Keratinocyte (primary cell): ENCODE measurements at regions not wholly inside any gene's neighbourhood (a gene's known extent, or its start where the extent isn't known, plus 50 kb on each side); places are given as distances from the start of the nearest gene placed in this dataset.

ENCODE experiments used
- DNase-seq: peaks from one replicate; pipeline ENCODE4 v3.0.0-alpha.2; 2011; ENCODE audit warnings: low read depth, missing footprints, low spot score
- FAIRE-seq: peaks from 2 replicates; lab custom pipeline; 2011; peaks lifted over from hg19 to GRCh38; lab: Jason Lieb, UNC
- H2AFZ ChIP-seq: 2 replicates; pipeline ENCODE4 v1.6.0; 2012; ENCODE audit warnings: low read length, control low read depth, inconsistent platforms; ENCODE audit not compliant: control insufficient read depth
- H3K27ac ChIP-seq: 2 replicates; pipeline ENCODE4 v1.5.1; 2011; ENCODE audit warnings: low read length; ENCODE audit not compliant: control insufficient read depth, insufficient read depth
- H3K27me3 ChIP-seq: 3 replicates; pipeline ENCODE4 v1.6.0; 2011; ENCODE audit warnings: low read length; ENCODE audit not compliant: control insufficient read depth, insufficient read depth; ENCODE audit errors: extremely low read depth
- H3K36me3 ChIP-seq, 2 experiments: 2 replicates in 1 of 2; 3 replicates in 1 of 2; pipeline ENCODE4 v1.5.1; 2011; ENCODE audit warnings: low read length in 2 of 2, mild to moderate bottlenecking in 1 of 2; ENCODE audit not compliant: control insufficient read depth in 2 of 2, insufficient read depth in 2 of 2; ENCODE audit errors: extremely low read depth in 1 of 2
- H3K4me1 ChIP-seq: 3 replicates; pipeline ENCODE4 v1.5.1; 2011; ENCODE audit warnings: low read length; ENCODE audit not compliant: control insufficient read depth, insufficient read depth; ENCODE audit errors: extremely low read depth
- H3K4me2 ChIP-seq: 3 replicates; pipeline ENCODE4 v1.6.0; 2011; ENCODE audit warnings: low read depth, low read length; ENCODE audit not compliant: control insufficient read depth, insufficient read depth; ENCODE audit errors: extremely low read depth
- H3K4me3 ChIP-seq, 3 experiments: fragments of 200-600 bp in 1 of 3; sonication (generic) in 1 of 3; 2 replicates in 2 of 3; 3 replicates in 1 of 3; pipeline ENCODE4 v1.5.1; 2011 to 2016; ENCODE audit warnings: low read length in 3 of 3, mild to moderate bottlenecking in 3 of 3, control low read depth in 2 of 3, inconsistent platforms in 1 of 3, low read depth in 1 of 3, mixed read lengths in 1 of 3, mixed run types in 1 of 3, moderate library complexity in 1 of 3; ENCODE audit not compliant: control insufficient read depth in 2 of 3, insufficient read depth in 2 of 3; ENCODE audit errors: extremely low read depth in 1 of 3
- H3K79me2 ChIP-seq: 2 replicates; pipeline ENCODE4 v1.6.0; 2012; ENCODE audit warnings: low read length; ENCODE audit not compliant: control insufficient read depth, insufficient read depth
- H3K9ac ChIP-seq: 3 replicates; pipeline ENCODE4 v1.6.0; 2011; ENCODE audit warnings: low read length; ENCODE audit not compliant: control insufficient read depth, insufficient read depth; ENCODE audit errors: extremely low read depth
- H3K9me1 ChIP-seq: 3 replicates; pipeline ENCODE4 v1.6.0; 2011; ENCODE audit warnings: low read length; ENCODE audit not compliant: control insufficient read depth, insufficient read depth; ENCODE audit errors: extremely low read depth
- H3K9me3 ChIP-seq: 2 replicates; pipeline ENCODE4 v1.5.1; 2012; ENCODE audit warnings: low read depth, low read length; ENCODE audit not compliant: control insufficient read depth
- H4K20me1 ChIP-seq: 3 replicates; pipeline ENCODE4 v1.6.0; 2011; ENCODE audit warnings: low read length; ENCODE audit not compliant: control insufficient read depth, insufficient read depth; ENCODE audit errors: extremely low read depth
- EZH2 ChIP-seq: IDR thresholded peaks from one replicate; pipeline ENCODE4 v1.6.1; 2012; ENCODE audit warnings: inconsistent platforms, mild to moderate bottlenecking, low read length, moderate library complexity
- dilution Hi-C: fragments of 300-500 bp; cut with MboI; formaldehyde crosslinking; loops from one replicate; pipeline ENCODE4 v1.7.0; 2020; ENCODE audit warnings: low sequenced_read_pairs; ENCODE audit not compliant: extremely low pct_ligation_motif_present
- TF ChIP-seq, protein P1 (sequence below), 3 experiments: IDR thresholded peaks in 1 of 3; conservative IDR thresholded peaks in 1 of 3; optimal IDR thresholded peaks in 1 of 3; 2 replicates in 2 of 3; 3 replicates in 1 of 3; pipeline versions ENCODE3 to v1.5.1; 2011; ENCODE audit warnings: low read length in 3 of 3, mild to moderate bottlenecking in 3 of 3, moderate library complexity in 2 of 3, control low read depth in 1 of 3, inconsistent platforms in 1 of 3; ENCODE audit not compliant: insufficient read depth in 2 of 3; ENCODE audit errors: extremely low read depth in 1 of 3

DNA sequence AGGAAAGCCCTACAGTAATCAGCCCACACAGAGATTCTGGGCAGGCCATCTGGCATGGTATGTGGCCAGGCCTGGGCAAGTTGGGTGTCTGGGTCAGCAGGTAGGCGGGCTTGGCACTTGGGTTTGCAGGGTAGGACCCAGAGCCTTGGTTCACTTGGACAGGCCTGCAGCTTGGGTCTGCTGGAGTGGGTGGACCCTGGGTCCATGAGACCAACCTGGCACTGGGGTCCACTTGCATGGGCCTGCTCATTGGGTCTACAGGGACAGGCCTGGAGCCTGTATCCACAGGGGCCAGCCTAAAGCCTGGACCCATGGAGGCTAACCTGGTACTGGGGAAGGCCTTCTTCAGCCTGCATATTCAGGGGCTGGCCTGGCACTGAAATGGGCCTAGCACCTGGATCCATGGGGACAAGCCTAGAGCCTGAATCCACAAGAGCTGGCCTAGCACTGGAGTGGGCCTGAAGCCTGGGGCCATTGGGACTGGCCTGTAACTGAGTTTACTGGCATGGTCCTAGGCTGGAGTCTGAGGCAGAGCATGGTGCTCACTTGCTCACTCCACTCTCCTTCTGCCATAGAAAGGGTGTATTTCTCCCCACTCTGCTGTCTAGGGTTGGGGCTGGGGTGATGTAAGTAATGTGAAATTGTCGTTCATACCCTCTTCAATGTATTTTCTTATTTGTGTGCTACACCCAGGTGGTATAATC lies 315.0 kb downstream of the AHR start:
- Histone ChIP-seq H3K9ac (no peak overlapping the region), H3K27ac (no peak overlapping the region), H4K20me1 (no peaks in the 10 kb centered on the region), H3K79me2 (no peaks in the 10 kb centered on the region), H2AFZ (no peak overlapping the region), H3K36me3 (no peaks in the 10 kb centered on the region), H3K4me2 (no peak overlapping the region), H3K9me3 (no peaks in the 10 kb centered on the region), H3K27me3 (no peaks in the 10 kb centered on the region), H3K9me1 (no peaks in the 10 kb centered on the region), H3K4me1 (no peaks in the 10 kb centered on the region), H3K4me3 (no peak overlapping the region)
- no peak for FAIRE-seq
- TF ChIP-seq, protein P1, sequence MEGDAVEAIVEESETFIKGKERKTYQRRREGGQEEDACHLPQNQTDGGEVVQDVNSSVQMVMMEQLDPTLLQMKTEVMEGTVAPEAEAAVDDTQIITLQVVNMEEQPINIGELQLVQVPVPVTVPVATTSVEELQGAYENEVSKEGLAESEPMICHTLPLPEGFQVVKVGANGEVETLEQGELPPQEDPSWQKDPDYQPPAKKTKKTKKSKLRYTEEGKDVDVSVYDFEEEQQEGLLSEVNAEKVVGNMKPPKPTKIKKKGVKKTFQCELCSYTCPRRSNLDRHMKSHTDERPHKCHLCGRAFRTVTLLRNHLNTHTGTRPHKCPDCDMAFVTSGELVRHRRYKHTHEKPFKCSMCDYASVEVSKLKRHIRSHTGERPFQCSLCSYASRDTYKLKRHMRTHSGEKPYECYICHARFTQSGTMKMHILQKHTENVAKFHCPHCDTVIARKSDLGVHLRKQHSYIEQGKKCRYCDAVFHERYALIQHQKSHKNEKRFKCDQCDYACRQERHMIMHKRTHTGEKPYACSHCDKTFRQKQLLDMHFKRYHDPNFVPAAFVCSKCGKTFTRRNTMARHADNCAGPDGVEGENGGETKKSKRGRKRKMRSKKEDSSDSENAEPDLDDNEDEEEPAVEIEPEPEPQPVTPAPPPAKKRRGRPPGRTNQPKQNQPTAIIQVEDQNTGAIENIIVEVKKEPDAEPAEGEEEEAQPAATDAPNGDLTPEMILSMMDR (optimal IDR thresholded peaks at IDR 0.05 in 1 of 3, IDR thresholded peaks at IDR 0.05 in 1 of 3, conservative IDR thresholded peaks at IDR 0.05 in 1 of 3; ENCODE audit: extremely low read depth in 1 of 3, insufficient read depth in 2 of 3, low read length in 3 of 3), result no peak
- TF ChIP-seq EZH2, result no peak
- dilution Hi-C loops, result no loop called here
- DNase-seq, result no peak

DNA sequence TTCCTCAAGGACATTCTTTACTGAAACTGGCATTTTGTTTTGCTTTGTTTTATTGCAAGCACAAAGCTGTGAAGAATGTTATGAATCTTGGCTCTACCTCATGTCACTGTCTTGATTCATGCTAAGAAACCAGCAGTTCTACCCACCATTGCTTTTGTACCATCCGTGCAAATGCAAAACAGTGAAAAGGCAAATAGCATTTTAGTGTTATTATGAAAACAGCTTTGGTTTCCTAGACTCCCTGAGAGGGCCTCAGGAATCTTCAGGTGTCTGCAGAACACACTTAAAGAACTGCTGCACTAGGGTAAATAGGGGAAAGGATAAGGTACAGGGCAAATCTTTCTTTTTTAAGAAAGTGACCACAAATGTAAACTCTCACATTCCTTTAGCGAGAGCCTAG lies 318.9 kb downstream of the AHR start:
- TF ChIP-seq, protein P1 (optimal IDR thresholded peaks at IDR 0.05 in 1 of 3, IDR thresholded peaks at IDR 0.05 in 1 of 3, conservative IDR thresholded peaks at IDR 0.05 in 1 of 3; ENCODE audit: extremely low read depth in 1 of 3, insufficient read depth in 2 of 3, low read length in 3 of 3), result no peak
- no peak for TF ChIP-seq EZH2
- Histone ChIP-seq H3K27ac (no peak overlapping the region), H3K9me3 (no peaks in the 10 kb centered on the region), H3K9me1 (no peaks in the 10 kb centered on the region), H3K4me1 (no peaks in the 10 kb centered on the region), H4K20me1 (no peaks in the 10 kb centered on the region), H3K36me3 (no peaks in the 10 kb centered on the region), H2AFZ (no peak overlapping the region), H3K79me2 (no peaks in the 10 kb centered on the region), H3K27me3 (no peaks in the 10 kb centered on the region), H3K4me2 (no peak overlapping the region), H3K9ac (no peak overlapping the region), H3K4me3 (no peak overlapping the region)
- DNase-seq (no peak), FAIRE-seq (no peak)
- dilution Hi-C loops, result no loop called here
